B cell (primary cell): ENCODE measurements at regions not wholly inside any gene's neighbourhood (a gene's known extent, or its start where the extent isn't known, plus 50 kb on each side); places are given as distances from the start of the nearest gene placed in this dataset.

Experiments
- CTCF ChIP-seq: fragments of 200-600 bp; IDR thresholded peaks from one replicate; pipeline ENCODE4 v1.8.0; 2022; ENCODE audit warnings: antibody characterized with exemption, mild to moderate bottlenecking
- EZH2 ChIP-seq: IDR thresholded peaks from 2 replicates; pipeline ENCODE4 v1.6.1; 2012; ENCODE audit warnings: borderline replicate concordance, low read depth, mild to moderate bottlenecking, moderate library complexity, low read length; ENCODE audit not compliant: insufficient read depth, poor library complexity, severe bottlenecking

DNA sequence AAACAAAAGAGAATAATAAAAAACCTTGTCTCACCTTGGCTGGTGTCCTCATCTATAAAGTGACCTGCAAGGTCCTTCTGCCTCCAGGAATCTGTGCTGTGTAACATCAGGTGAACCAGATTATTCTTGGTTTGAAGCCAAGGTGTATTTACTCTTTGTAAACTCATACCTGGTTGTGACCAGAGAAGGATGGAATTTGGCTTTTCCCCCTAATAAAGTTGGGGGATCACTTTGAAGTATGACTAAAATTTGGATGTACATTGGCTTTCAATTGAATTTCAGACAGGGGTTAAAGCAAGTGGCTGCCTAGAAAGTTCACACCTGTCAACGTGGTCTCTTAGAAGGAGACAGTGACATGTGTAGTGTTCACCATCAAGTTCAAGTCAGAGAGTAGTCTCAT lies 100.1 kb downstream of the SCP2D1 start:
- TF ChIP-seq EZH2 (no peak), CTCF (no peak)
